ACC112 (cell line): ENCODE measurements at regions not wholly inside any gene's neighbourhood (a gene's known extent, or its start where the extent isn't known, plus 50 kb on each side); places are given as distances from the start of the nearest gene placed in this dataset.

Experiments used
- H2AFZ ChIP-seq: fragments of 200-600 bp; sonication (generic); one replicate; pipeline ENCODE4 v1.6.0; 2017; ENCODE audit warnings: antibody characterized with exemption, low read length; ENCODE audit not compliant: unreplicated experiment
- H3K27ac ChIP-seq: fragments of 200-600 bp; sonication (generic); 2 replicates; pipeline ENCODE4 v1.5.1; 2014; ENCODE audit warnings: low read depth, mild to moderate bottlenecking, antibody characterized with exemption, low read length, moderate library complexity
- H3K27me3 ChIP-seq: fragments of 200-600 bp; sonication (generic); 2 replicates; pipeline ENCODE4 v1.6.1; 2014; ENCODE audit warnings: mild to moderate bottlenecking, antibody characterized with exemption, low read length, moderate library complexity, mixed read lengths; ENCODE audit not compliant: insufficient read depth
- H3K36me3 ChIP-seq: fragments of 200-600 bp; sonication (generic); 2 replicates; pipeline ENCODE4 v1.6.1; 2016; ENCODE audit warnings: mild to moderate bottlenecking, antibody characterized with exemption, low read length, moderate library complexity, mixed read lengths; ENCODE audit not compliant: insufficient read depth
- H3K4me1 ChIP-seq: fragments of 200-600 bp; sonication (generic); one replicate; pipeline ENCODE4 v1.6.1; 2016; ENCODE audit warnings: low read length, mixed read lengths; ENCODE audit not compliant: insufficient read depth, unreplicated experiment, control insufficient read depth
- H3K4me3 ChIP-seq: fragments of 200-600 bp; sonication (generic); 2 replicates; pipeline ENCODE4 v1.5.1; 2014; ENCODE audit warnings: mild to moderate bottlenecking, low read depth, low read length
- H3K79me2 ChIP-seq: fragments of 200-600 bp; sonication (generic); one replicate; pipeline ENCODE4 v1.6.0; 2016; ENCODE audit warnings: low read length; ENCODE audit not compliant: control insufficient read depth, unreplicated experiment, insufficient read depth

DNA sequence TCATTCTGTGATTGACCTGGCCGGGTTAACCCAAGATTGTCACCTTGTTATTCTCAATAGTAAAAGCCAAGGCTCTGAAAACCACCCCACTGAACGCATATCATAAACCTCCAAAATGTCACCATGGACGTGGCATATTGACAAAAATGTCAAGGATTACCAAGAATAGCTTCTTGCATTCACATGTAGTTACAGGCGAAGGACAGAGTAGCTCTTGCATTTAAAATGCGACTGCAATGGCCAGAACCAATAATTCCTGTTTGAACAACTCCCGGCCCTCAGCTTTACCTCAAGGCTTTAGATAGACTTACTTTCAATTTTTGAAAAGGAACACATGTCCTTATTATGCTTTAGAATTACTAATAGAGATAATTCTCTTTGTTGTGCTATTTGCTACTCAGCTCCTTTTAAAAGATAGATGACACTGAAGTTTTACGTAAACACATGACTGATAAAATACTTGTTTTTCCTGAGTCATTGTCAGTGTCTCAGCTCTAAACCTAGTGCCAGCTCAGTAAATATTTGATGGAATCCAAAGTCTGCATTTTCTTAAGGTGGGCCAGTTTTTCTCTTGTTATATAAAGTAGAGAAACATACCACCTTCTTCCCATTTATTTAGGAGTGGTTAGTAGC, 66.3 kb downstream of the CLDN34 start:
- Histone ChIP-seq H3K27me3 (no peaks in the 10 kb centered on the region), H3K4me1 (peaks cover 20% of the 10 kb centered on the region), H3K36me3 (no peaks in the 10 kb centered on the region), H3K27ac (no peak overlapping the region), H2AFZ (no peak overlapping the region), H3K4me3 (no peak overlapping the region), H3K79me2 (peaks cover 40% of the 10 kb centered on the region)

DNA sequence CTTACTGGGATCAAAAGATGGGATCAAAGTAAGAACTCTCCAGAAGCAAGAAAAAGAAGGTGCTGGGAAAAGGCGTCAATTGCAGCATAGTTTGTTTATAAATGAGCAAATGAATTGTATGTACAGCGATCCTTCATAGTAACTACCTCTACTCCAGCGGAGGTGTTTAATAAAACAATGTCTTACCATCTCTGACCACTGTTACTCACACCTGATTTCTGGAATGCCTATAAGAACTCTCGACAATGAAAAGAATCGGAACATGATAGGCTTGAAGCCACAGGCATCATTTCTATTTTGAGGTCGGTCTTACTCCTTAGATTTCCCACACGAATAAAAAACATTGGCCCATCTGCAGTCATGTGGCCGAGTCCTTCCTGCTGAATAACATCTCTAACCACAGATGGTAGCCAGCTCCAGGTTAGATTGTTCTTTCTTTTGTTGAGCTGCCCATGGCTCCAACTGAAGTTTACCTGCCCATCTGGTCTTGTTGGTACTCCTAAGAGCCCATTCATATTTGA, 67.6 kb downstream of the CLDN34 start:
- H3K27me3 ChIP-seq, result no peaks in the 10 kb centered on the region
- no peaks in the 10 kb centered on the region for H3K36me3 ChIP-seq
- no peak overlapping the region for H2AFZ ChIP-seq
- H3K27ac ChIP-seq, result no peak overlapping the region
- H3K79me2 ChIP-seq, result peaks cover 35% of the 10 kb centered on the region
- no peak overlapping the region for H3K4me3 ChIP-seq
- peaks cover 30% of the 10 kb centered on the region for H3K4me1 ChIP-seq

- no peak overlapping the region for H2AFZ ChIP-seq
- H3K27ac ChIP-seq, result no peak overlapping the region
- no peaks in the 10 kb centered on the region for H3K36me3 ChIP-seq
- H3K4me3 ChIP-seq, result no peak overlapping the region
- H3K27me3 ChIP-seq, result no peaks in the 10 kb centered on the region
- peaks cover 21% of the 10 kb centered on the region for H3K79me2 ChIP-seq
- H3K4me1 ChIP-seq, result peaks cover 19% of the 10 kb centered on the region
Measured at GRCh38 chrX:10038585-10038984, 71.4 kb downstream of the CLDN34 start.

- Histone ChIP-seq H3K79me2 (peaks cover 9% of the 10 kb centered on the region), H3K27ac (no peak overlapping the region), H3K4me1 (peaks cover 15% of the 10 kb centered on the region), H3K36me3 (no peaks in the 10 kb centered on the region), H3K27me3 (no peaks in the 10 kb centered on the region), H2AFZ (no peak overlapping the region), H3K4me3 (no peak overlapping the region)
Measured at GRCh38 chrX:10039821-10040793, 72.9 kb downstream of the CLDN34 start.

DNA sequence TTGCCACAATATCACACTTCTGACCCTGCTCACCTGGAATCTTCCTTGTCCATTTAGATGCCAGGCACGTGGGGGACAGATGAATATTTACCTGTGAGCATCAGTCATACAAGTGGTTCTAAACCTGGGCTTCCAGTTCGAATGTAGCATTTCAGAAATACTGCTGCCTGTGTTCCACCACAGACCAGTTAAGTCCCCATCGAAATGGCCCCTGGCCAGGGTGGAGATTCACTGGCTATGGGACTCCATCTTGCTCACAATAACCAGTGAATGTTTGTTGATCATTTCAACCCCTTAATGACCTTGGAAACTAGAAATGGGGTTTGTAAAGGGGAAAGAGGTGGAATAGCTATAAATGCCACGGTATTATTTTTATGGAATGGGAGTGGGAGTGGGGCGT, 73.8 kb downstream of the CLDN34 start:
- peaks cover 7% of the 10 kb centered on the region for H3K79me2 ChIP-seq
- H3K27ac ChIP-seq, result no peak overlapping the region
- H3K36me3 ChIP-seq, result no peaks in the 10 kb centered on the region
- no peak overlapping the region for H2AFZ ChIP-seq
- peaks cover 15% of the 10 kb centered on the region for H3K4me1 ChIP-seq
- no peak overlapping the region for H3K4me3 ChIP-seq
- H3K27me3 ChIP-seq, result no peaks in the 10 kb centered on the region

DNA sequence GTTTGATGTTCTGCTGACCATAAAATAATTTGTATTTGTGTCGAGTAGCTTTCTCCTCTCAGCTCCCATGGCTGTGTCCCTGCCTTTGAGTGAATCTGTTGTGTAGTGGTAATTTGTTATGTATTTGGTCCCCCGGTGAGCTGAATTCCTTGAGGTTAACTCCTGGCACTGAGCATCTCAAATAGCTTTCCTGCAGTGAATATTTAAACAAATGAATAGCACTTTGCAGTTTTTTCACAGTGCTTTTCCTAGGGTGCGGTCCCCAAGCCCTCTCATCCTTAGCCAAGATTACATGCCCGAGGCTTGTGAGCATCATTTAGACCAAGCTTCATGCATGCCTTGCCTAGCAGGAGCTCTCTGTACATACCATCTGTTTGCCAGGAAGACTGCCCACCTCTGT, 74.2 kb downstream of the CLDN34 start:
- Histone ChIP-seq H3K27me3 (no peaks in the 10 kb centered on the region), H3K4me3 (no peak overlapping the region), H3K27ac (no peak overlapping the region), H3K79me2 (peaks cover 7% of the 10 kb centered on the region), H2AFZ (no peak overlapping the region), H3K4me1 (peaks cover 15% of the 10 kb centered on the region), H3K36me3 (no peaks in the 10 kb centered on the region)

GRCh38 chrX:10042055-10042454, 74.9 kb downstream of the CLDN34 start:
- Histone ChIP-seq H3K79me2 (peaks cover 5% of the 10 kb centered on the region), H3K27ac (no peak overlapping the region)

GRCh38 chrX:10043386-10043785, 76.2 kb downstream of the CLDN34 start:
- Histone ChIP-seq H2AFZ (no peak overlapping the region), H3K27ac (no peak overlapping the region), H3K27me3 (no peaks in the 10 kb centered on the region), H3K36me3 (no peaks in the 10 kb centered on the region), H3K79me2 (peaks cover 7% of the 10 kb centered on the region), H3K4me3 (no peak overlapping the region), H3K4me1 (peaks cover 23% of the 10 kb centered on the region)

More at GRCh38 chrX:10042055-10042454, 74.9 kb downstream of the CLDN34 start:
- H2AFZ ChIP-seq, result no peak overlapping the region
- peaks cover 15% of the 10 kb centered on the region for H3K4me1 ChIP-seq
- no peaks in the 10 kb centered on the region for H3K36me3 ChIP-seq
- H3K27me3 ChIP-seq, result no peaks in the 10 kb centered on the region
- H3K4me3 ChIP-seq, result no peak overlapping the region

DNA sequence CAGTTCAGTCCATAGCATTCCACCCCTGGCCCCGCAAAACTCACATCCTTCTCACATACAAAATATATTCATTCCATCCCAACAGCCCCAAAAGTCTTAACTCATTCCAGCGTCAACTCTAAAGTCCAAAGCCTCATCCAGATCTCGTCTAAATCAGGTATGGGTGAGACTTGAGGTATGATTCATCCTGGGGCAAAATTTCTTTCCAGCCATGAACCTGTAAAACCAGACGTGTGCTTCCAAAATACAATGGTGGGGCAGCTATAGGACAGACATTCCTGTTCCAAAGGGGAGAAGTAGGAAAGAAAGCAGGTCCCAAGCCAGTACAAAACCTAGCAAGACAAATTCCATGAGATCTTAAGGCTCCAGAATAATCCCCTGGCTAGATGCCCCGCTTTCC, 76.9 kb downstream of the CLDN34 start:
- Histone ChIP-seq H2AFZ (no peak overlapping the region), H3K4me1 (peaks cover 26% of the 10 kb centered on the region), H3K4me3 (no peak overlapping the region), H3K27ac (no peak overlapping the region), H3K36me3 (no peaks in the 10 kb centered on the region), H3K79me2 (peaks cover 14% of the 10 kb centered on the region), H3K27me3 (no peaks in the 10 kb centered on the region)

- H2AFZ ChIP-seq, result no peak overlapping the region
- no peak overlapping the region for H3K27ac ChIP-seq
- peaks cover 14% of the 10 kb centered on the region for H3K4me1 ChIP-seq
- no peaks in the 10 kb centered on the region for H3K27me3 ChIP-seq
- no peaks in the 10 kb centered on the region for H3K36me3 ChIP-seq
- peaks cover 25% of the 10 kb centered on the region for H3K79me2 ChIP-seq
- no peak overlapping the region for H3K4me3 ChIP-seq
Measured at GRCh38 chrX:10045327-10046000, 78.3 kb downstream of the CLDN34 start.
